ENCODE measurements at regions not wholly inside any gene's neighbourhood (a gene's known extent, or its start where the extent isn't known, plus 50 kb on each side); places are given as distances from the start of the nearest gene placed in this dataset.

DNA sequence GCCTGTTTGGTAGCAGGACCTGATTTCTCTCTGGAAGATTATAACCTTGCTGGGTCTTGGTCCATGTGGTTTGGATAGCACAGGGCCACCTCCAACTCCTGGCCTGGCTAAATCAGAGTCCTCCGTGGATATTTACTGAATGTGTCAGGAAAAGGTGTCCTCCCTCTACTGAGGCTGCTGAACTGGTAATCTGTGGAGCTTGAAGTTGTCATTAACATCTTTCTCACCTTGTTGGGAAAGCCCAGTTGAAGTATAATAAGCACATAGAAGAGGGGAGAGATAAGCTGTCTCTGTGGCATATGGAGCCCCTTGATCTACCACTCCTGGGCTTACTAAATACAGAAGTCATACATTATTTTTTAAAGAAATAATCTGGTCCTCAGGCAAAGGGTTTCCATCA is 294.3 kb upstream of the B3GALT2 start:
- TF ChIP-seq BHLHE40 (IDR thresholded peaks at IDR 0.05; ENCODE audit: borderline replicate concordance in 1 of 2, low read depth in 2 of 2, low read length in 1 of 2) (no peak), TAF1 (IDR thresholded peaks at IDR 0.05; ENCODE audit: borderline replicate concordance, low read depth, low read length) (no peak), POLR2A (IDR thresholded peaks at IDR 0.05; ENCODE audit: low read depth, low read length) (no peak), CBX5 (IDR thresholded peaks at IDR 0.05; ENCODE audit: low read depth) (no peak), TCF12 (IDR thresholded peaks at IDR 0.05; ENCODE audit: low read depth, low read length) (no peak), EGR1 (IDR thresholded peaks at IDR 0.05; ENCODE audit: borderline replicate concordance in 1 of 2, low read depth in 2 of 2, low read length in 2 of 2) (no peak), RFX5 (IDR thresholded peaks at IDR 0.05; ENCODE audit: low read depth, low read length) (no peak), CHD2 (IDR thresholded peaks at IDR 0.05; ENCODE audit: borderline replicate concordance, low read depth, low read length) (no peak)
- TF ChIP-seq, protein P1, sequence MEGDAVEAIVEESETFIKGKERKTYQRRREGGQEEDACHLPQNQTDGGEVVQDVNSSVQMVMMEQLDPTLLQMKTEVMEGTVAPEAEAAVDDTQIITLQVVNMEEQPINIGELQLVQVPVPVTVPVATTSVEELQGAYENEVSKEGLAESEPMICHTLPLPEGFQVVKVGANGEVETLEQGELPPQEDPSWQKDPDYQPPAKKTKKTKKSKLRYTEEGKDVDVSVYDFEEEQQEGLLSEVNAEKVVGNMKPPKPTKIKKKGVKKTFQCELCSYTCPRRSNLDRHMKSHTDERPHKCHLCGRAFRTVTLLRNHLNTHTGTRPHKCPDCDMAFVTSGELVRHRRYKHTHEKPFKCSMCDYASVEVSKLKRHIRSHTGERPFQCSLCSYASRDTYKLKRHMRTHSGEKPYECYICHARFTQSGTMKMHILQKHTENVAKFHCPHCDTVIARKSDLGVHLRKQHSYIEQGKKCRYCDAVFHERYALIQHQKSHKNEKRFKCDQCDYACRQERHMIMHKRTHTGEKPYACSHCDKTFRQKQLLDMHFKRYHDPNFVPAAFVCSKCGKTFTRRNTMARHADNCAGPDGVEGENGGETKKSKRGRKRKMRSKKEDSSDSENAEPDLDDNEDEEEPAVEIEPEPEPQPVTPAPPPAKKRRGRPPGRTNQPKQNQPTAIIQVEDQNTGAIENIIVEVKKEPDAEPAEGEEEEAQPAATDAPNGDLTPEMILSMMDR (IDR thresholded peaks at IDR 0.05 in 2 of 3, conservative IDR thresholded peaks at IDR 0.05 in 1 of 3; ENCODE audit: control insufficient read depth in 2 of 3, extremely low read depth in 1 of 3, insufficient read depth in 1 of 3, low read depth in 3 of 3, low read length in 3 of 3): no peak
